DND-41 (cell line): ENCODE measurements at regions not wholly inside any gene's neighbourhood (a gene's known extent, or its start where the extent isn't known, plus 50 kb on each side); places are given as distances from the start of the nearest gene placed in this dataset.

Experiments used
- CTCF ChIP-seq: IDR thresholded peaks from 2 replicates; pipeline ENCODE4 v1.5.1; 2012; ENCODE audit warnings: borderline replicate concordance, low read length, moderate library complexity, mild to moderate bottlenecking; ENCODE audit not compliant: poor library complexity, severe bottlenecking; ENCODE audit errors: extremely low read depth
- EZH2 ChIP-seq: IDR thresholded peaks from 3 replicates; pipeline ENCODE4 v1.6.1; 2012; ENCODE audit warnings: borderline replicate concordance, low read depth, mild to moderate bottlenecking, moderate library complexity, low read length, inconsistent platforms; ENCODE audit not compliant: severe bottlenecking

DNA sequence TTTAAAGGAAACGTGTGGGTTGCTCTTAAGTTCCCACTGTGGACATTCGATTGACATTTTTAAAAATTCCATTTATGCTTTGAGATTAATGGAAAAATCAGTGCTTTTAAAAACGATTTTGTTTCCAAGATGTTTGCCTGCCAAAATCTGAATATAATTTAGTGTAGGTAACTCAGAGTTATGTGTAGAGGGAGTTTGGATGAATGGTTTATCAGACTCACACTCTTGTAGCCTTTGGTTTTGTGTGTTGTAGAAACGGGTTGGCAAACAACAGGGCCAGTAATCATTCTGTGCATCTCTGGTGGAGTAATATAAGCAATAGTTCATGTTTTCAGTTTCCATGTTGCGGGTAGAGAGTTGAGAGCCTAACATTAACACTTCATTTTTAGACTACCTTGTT is 140.6 kb downstream of the RPS12 start:
- TF ChIP-seq CTCF (no peak), EZH2 (no peak)
